Large intestine (tissue), 3 donors: ENCODE measurements at regions not wholly inside any gene's neighbourhood (a gene's known extent, or its start where the extent isn't known, plus 50 kb on each side); places are given as distances from the start of the nearest gene placed in this dataset.

ENCODE experiments used
- DNase-seq, 2 donors: peaks; one replicate each; pipeline versions ENCODE4 v3.0.0 to v3.0.0-alpha.2; 2013
- H3K27ac ChIP-seq: one replicate; pipeline ENCODE4 v1.5.1; 2013; ENCODE audit warnings: low read length
- H3K27me3 ChIP-seq: 2 replicates; pipeline ENCODE4 v1.6.1; 2013; ENCODE audit warnings: low read length; ENCODE audit not compliant: control insufficient read depth, insufficient read depth
- H3K36me3 ChIP-seq: 2 replicates; pipeline ENCODE4 v1.6.1; 2013; ENCODE audit warnings: low read length; ENCODE audit not compliant: control insufficient read depth, insufficient read depth
- H3K4me1 ChIP-seq: one replicate; pipeline ENCODE4 v1.6.1; 2013; ENCODE audit warnings: low read length; ENCODE audit not compliant: control insufficient read depth, insufficient read depth
- H3K4me3 ChIP-seq: one replicate; pipeline ENCODE4 v1.5.1; 2013; ENCODE audit warnings: low read length
- H3K9me3 ChIP-seq: one replicate; pipeline ENCODE4 v1.6.1; 2013; ENCODE audit warnings: mild to moderate bottlenecking, low read depth, low read length, moderate library complexity; ENCODE audit not compliant: control insufficient read depth
- WGBS: methylation state at CpG from one replicate; pipeline ENCODE4 v1.1.5; 2013; ENCODE audit warnings: low lambda C conversion rate; ENCODE audit not compliant: insufficient coverage; 5-methylcytosine and 5-hydroxymethylcytosine counted together

GRCh38 chr2:168355779-168356476 is 100.1 kb upstream of the CERS6 start:
- DNase-seq = no peak
- no CpG with 5 or more reads among the region's 5 CpGs for WGBS
- no peaks in the 10 kb centered on the region for H3K27me3 ChIP-seq
- H3K27ac ChIP-seq = no peak overlapping the region
- no peaks in the 10 kb centered on the region for H3K36me3 ChIP-seq
- no peak overlapping the region for H3K4me3 ChIP-seq
- H3K4me1 ChIP-seq = peaks cover 6% of the 10 kb centered on the region
- no peaks in the 10 kb centered on the region for H3K9me3 ChIP-seq

DNA sequence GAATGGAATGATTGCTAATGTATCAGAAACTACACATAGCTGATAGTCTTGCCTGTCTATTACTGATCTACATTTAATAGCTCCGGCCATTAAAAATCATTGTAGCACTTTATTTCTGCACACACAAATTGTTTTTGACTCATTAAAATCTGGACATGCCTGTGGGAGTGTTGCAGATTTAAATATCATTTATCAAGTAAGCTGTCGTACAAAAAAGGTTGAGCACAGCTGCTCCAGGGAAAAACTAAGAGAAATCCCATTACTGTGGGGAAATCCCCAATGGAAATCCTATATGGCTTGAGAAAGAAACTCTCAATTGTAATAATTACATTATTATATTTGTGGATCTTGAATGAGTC is 99.6 kb upstream of the CERS6 start:
- DNase-seq = no peak
- Histone ChIP-seq H3K4me3 (no peak overlapping the region), H3K27me3 (no peaks in the 10 kb centered on the region), H3K27ac (no peak overlapping the region), H3K4me1 (peaks cover 6% of the 10 kb centered on the region), H3K36me3 (no peaks in the 10 kb centered on the region), H3K9me3 (no peaks in the 10 kb centered on the region)
- WGBS = no CpG with 5 or more reads among the region's 2 CpGs

DNA sequence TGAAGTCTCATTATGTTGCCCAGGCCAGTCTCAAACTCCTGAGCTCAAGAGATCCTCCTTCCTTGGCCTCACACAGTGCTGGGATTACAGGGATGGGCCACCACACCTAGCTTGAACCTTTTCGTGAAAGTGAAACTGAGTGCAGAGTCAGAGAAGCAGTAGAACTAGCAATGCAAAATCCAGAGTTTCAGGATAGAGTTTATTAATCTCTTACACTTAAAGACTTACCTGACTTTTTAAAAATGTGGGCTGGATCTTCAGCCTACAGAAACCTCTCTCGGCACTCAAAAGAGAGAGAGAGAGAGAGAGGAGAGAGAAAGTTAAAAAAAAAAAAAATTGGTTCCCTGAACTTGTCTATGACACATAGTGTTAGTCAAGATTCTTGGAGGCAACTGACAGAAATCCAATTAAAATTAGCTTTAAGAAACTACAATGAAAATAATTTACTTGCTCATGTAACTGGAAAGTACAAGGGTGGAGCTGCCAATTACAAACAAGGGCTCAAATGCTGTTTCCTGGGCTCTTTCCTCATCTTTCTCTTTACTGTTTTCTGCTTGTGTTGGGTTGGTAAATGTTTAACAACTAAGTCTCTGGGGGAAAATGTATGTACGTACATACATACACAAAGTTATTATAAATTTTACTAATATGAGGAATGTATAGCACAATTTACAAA is 98.1 kb upstream of the CERS6 start:
- no peaks in the 10 kb centered on the region for H3K36me3 ChIP-seq
- H3K27me3 ChIP-seq = no peaks in the 10 kb centered on the region
- DNase-seq = peak in 1 of 2 donors; percentile 30
- H3K4me3 ChIP-seq = no peak overlapping the region
- H3K4me1 ChIP-seq = peaks cover 6% of the 10 kb centered on the region
- WGBS = 40% methylated on average over 1 of the region's 3 CpGs
- H3K9me3 ChIP-seq = no peaks in the 10 kb centered on the region
- no peak overlapping the region for H3K27ac ChIP-seq

DNA sequence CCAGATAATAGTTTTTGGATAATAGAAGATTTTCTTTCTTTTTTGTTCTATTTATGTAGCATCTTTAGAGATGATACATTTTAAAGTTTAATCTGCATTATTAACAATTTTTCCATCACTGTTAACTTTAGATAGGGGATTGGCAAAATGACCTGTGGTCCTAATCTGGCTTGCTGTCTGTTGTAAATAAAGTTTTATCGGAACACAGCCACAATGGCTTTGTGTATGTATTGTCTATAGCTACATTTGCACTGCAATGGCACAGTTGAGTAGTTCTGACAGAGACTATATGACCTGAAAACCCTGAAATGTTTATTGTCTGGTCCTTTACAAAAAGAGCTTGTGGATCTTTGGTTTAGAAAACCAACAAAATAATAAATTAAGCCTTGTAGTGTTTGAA is 97.0 kb upstream of the CERS6 start:
- no peak overlapping the region for H3K27ac ChIP-seq
- no peaks in the 10 kb centered on the region for H3K27me3 ChIP-seq
- WGBS = no CpG with 5 or more reads among the region's 1 CpG
- no peaks in the 10 kb centered on the region for H3K9me3 ChIP-seq
- no peak for DNase-seq
- peaks cover 6% of the 10 kb centered on the region for H3K4me1 ChIP-seq
- no peaks in the 10 kb centered on the region for H3K36me3 ChIP-seq
- no peak overlapping the region for H3K4me3 ChIP-seq

- Histone ChIP-seq H3K36me3 (no peaks in the 10 kb centered on the region), H3K27ac (no peak overlapping the region), H3K27me3 (no peaks in the 10 kb centered on the region), H3K4me3 (no peak overlapping the region), H3K4me1 (no peaks in the 10 kb centered on the region), H3K9me3 (no peaks in the 10 kb centered on the region)
- no CpG with 5 or more reads among the region's 4 CpGs for WGBS
- DNase-seq = no peak
These were observed 92.6 kb upstream of the CERS6 start for GRCh38 chr2:168363347-168364092.

DNA sequence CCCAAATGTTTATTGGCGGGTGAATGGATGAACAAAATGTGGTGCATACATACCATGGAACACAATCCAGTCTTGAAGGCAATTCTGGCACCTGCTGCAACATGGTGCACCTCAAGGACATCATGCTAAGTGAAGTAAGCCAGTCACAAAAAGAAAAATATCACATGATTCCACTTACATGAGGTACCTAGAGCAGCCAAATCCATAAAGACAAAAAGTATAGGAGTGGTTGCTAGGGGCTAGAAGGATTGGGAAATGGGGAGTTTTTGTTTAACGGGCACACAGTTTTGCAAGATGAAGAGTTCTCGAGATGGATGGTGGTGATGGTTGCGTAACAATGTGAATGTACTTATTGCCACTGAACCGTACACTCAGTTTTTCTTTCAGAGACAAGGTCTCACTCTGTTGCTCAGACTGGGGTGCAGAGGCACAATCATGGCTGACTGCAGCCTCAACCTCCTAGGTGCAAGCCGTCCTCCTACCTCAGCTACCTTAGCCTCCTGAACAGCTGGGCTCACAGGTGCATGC is 90.9 kb upstream of the CERS6 start:
- Histone ChIP-seq H3K9me3 (no peaks in the 10 kb centered on the region), H3K27ac (no peak overlapping the region), H3K4me1 (no peaks in the 10 kb centered on the region), H3K27me3 (no peaks in the 10 kb centered on the region), H3K4me3 (no peak overlapping the region), H3K36me3 (no peaks in the 10 kb centered on the region)
- no peak for DNase-seq
- 100% methylated on average over 2 of the region's 6 CpGs for WGBS

GRCh38 chr2:168369031-168369430 is 87.0 kb upstream of the CERS6 start:
- Histone ChIP-seq H3K4me1 (no peaks in the 10 kb centered on the region), H3K9me3 (no peaks in the 10 kb centered on the region), H3K27ac (no peak overlapping the region), H3K27me3 (no peaks in the 10 kb centered on the region), H3K36me3 (no peaks in the 10 kb centered on the region), H3K4me3 (no peak overlapping the region)
- 88% methylated on average over 1 of the region's 2 CpGs for WGBS
- DNase-seq = no peak

GRCh38 chr2:168371273-168372019 is 84.6 kb upstream of the CERS6 start:
- no peaks in the 10 kb centered on the region for H3K36me3 ChIP-seq
- H3K4me1 ChIP-seq = no peaks in the 10 kb centered on the region
- WGBS = no CpG with 5 or more reads among the region's 4 CpGs
- H3K27ac ChIP-seq = no peak overlapping the region
- H3K9me3 ChIP-seq = no peaks in the 10 kb centered on the region
- H3K4me3 ChIP-seq = no peak overlapping the region
- H3K27me3 ChIP-seq = no peaks in the 10 kb centered on the region
- DNase-seq = no peak

- Histone ChIP-seq H3K4me1 (no peaks in the 10 kb centered on the region), H3K9me3 (no peaks in the 10 kb centered on the region), H3K4me3 (no peak overlapping the region), H3K36me3 (no peaks in the 10 kb centered on the region), H3K27me3 (no peaks in the 10 kb centered on the region), H3K27ac (no peak overlapping the region)
- WGBS = no CpG with 5 or more reads among the region's 2 CpGs
- DNase-seq = no peak
These were observed 82.6 kb upstream of the CERS6 start for GRCh38 chr2:168373468-168373867.

- Histone ChIP-seq H3K4me1 (no peaks in the 10 kb centered on the region), H3K36me3 (no peaks in the 10 kb centered on the region), H3K9me3 (no peaks in the 10 kb centered on the region), H3K4me3 (no peak overlapping the region), H3K27me3 (no peaks in the 10 kb centered on the region), H3K27ac (no peak overlapping the region)
- DNase-seq = no peak
These were observed 80.8 kb upstream of the CERS6 start for GRCh38 chr2:168375195-168375798.
